ENCODE measurements at regions not wholly inside any gene's neighbourhood (a gene's known extent, or its start where the extent isn't known, plus 50 kb on each side); places are given as distances from the start of the nearest gene placed in this dataset.

DNA sequence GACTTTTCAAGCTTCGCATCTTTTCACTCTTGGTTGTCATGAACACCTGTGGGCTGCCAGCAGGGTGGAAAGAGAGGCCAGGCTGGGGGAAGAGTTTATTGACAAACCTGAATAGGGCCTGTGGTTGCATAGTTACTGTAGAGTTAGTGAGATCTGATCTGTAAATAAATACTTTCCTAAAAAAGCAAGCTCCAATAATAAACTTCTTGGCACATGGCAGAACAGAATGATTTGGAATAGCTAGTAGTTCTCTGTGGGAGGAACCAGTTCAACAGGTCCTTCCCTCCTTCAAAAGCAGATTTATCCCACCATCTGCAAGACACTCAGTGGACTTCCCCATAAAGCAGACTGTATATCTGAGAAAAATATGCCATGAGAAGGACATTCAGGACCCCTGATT, 445.0 kb downstream of the HACE1 start:
- no peak for DNase-seq (ENCODE audit: extremely low spot score)
- ChIA-PET POLR2A (no interaction called here), CTCF (no interaction called here)
- no peak for TF ChIP-seq TARDBP (IDR thresholded peaks at IDR 0.05)
- TF ChIP-seq ZNF384 (IDR thresholded peaks at IDR 0.05), result no peak
- TF ChIP-seq SP1 (IDR thresholded peaks at IDR 0.05), result no peak
- TF ChIP-seq LEF1 (IDR thresholded peaks at IDR 0.05; ENCODE audit: borderline replicate concordance), result no peak
- no peak for TF ChIP-seq FOXA1 (IDR thresholded peaks at IDR 0.05)
- TF ChIP-seq SUZ12 (IDR thresholded peaks at IDR 0.05), result no peak
- TF ChIP-seq ARNT (IDR thresholded peaks at IDR 0.05), result no peak
- TF ChIP-seq NFRKB (IDR thresholded peaks at IDR 0.05), result no peak
- TF ChIP-seq PKNOX1 (IDR thresholded peaks at IDR 0.05), result no peak
- TF ChIP-seq L3MBTL2 (conservative IDR thresholded peaks at IDR 0.05), result no peak
- no peak for TF ChIP-seq HDGF (IDR thresholded peaks at IDR 0.05; ENCODE audit: borderline replicate concordance)
- no peak for TF ChIP-seq CTBP1 (IDR thresholded peaks at IDR 0.05; ENCODE audit: borderline replicate concordance)

- TF ChIP-seq NFRKB (IDR thresholded peaks at IDR 0.05), result no peak
- no peak for TF ChIP-seq FOXM1 (IDR thresholded peaks at IDR 0.05; ENCODE audit: borderline replicate concordance)
- no peak for TF ChIP-seq BHLHE40 (IDR thresholded peaks at IDR 0.05; ENCODE audit: borderline replicate concordance)
- TF ChIP-seq LEF1 (IDR thresholded peaks at IDR 0.05; ENCODE audit: borderline replicate concordance), result no peak
- no peak for TF ChIP-seq SUZ12 (IDR thresholded peaks at IDR 0.05)
- TF ChIP-seq ARNT (IDR thresholded peaks at IDR 0.05), result no peak
- TF ChIP-seq FOXK2 (IDR thresholded peaks at IDR 0.05), result no peak
- TF ChIP-seq L3MBTL2 (conservative IDR thresholded peaks at IDR 0.05), result no peak
- TF ChIP-seq FOXA1 (IDR thresholded peaks at IDR 0.05), result no peak
- CTCF ChIA-PET, result no interaction called here
- POLR2A ChIA-PET, result no interaction called here
- DNase-seq (ENCODE audit: extremely low spot score), result no peak
Measured at GRCh38 chr6:104413767-104414166, 446.0 kb downstream of the HACE1 start.

- DNase-seq (ENCODE audit: extremely low spot score), result no peak
- TF ChIP-seq NFRKB (IDR thresholded peaks at IDR 0.05) (no peak), CTBP1 (IDR thresholded peaks at IDR 0.05; ENCODE audit: borderline replicate concordance) (no peak)
- ChIA-PET POLR2A (no interaction called here), CTCF (no interaction called here)
Measured at GRCh38 chr6:104411302-104411701, 448.4 kb downstream of the HACE1 start.

DNA sequence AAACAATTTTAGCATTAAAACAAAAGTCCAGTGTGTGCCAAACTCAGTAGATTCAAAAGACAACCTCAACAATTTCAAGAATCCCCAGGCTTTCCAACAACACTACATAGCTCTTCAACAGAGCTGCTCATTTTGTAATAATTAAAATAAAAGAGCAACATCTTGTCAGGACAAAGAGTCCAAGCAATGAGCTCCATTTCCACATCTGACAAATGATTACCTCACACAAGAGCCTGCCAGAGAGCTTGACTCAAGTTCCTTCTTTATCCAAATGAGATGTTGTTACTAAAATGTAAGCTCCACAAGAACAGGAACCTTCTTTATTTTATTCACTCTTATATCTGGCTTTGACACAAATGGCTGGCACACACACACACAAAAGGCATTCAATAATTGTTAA, 449.8 kb downstream of the HACE1 start:
- DNase-seq (ENCODE audit: extremely low spot score), result no peak
- ChIA-PET CTCF (no interaction called here), POLR2A (no interaction called here)
- TF ChIP-seq SP1 (IDR thresholded peaks at IDR 0.05), result no peak
- TF ChIP-seq ELF4 (IDR thresholded peaks at IDR 0.05), result no peak
- no peak for TF ChIP-seq LEF1 (IDR thresholded peaks at IDR 0.05; ENCODE audit: borderline replicate concordance)
- TF ChIP-seq SUZ12 (IDR thresholded peaks at IDR 0.05), result no peak
- no peak for TF ChIP-seq CTBP1 (IDR thresholded peaks at IDR 0.05; ENCODE audit: borderline replicate concordance)
- TF ChIP-seq FOXK2 (IDR thresholded peaks at IDR 0.05), result no peak
- no peak for TF ChIP-seq TARDBP (IDR thresholded peaks at IDR 0.05)
- no peak for TF ChIP-seq NFRKB (IDR thresholded peaks at IDR 0.05)
- TF ChIP-seq PKNOX1 (IDR thresholded peaks at IDR 0.05), result no peak
- no peak for TF ChIP-seq BHLHE40 (IDR thresholded peaks at IDR 0.05; ENCODE audit: borderline replicate concordance)
- TF ChIP-seq FOXA1 (IDR thresholded peaks at IDR 0.05), result no peak
- TF ChIP-seq ZNF384 (IDR thresholded peaks at IDR 0.05), result no peak
- no peak for TF ChIP-seq HDGF (IDR thresholded peaks at IDR 0.05; ENCODE audit: borderline replicate concordance)
- no peak for TF ChIP-seq ARNT (IDR thresholded peaks at IDR 0.05)
- TF ChIP-seq FOXM1 (IDR thresholded peaks at IDR 0.05; ENCODE audit: borderline replicate concordance), result no peak
- TF ChIP-seq L3MBTL2 (conservative IDR thresholded peaks at IDR 0.05), result no peak

- POLR2A ChIA-PET, result no interaction called here
- TF ChIP-seq SUZ12 (IDR thresholded peaks at IDR 0.05) (no peak), FOXM1 (IDR thresholded peaks at IDR 0.05; ENCODE audit: borderline replicate concordance) (no peak), PKNOX1 (IDR thresholded peaks at IDR 0.05) (no peak), SP1 (IDR thresholded peaks at IDR 0.05) (no peak), ARNT (IDR thresholded peaks at IDR 0.05) (no peak), LEF1 (IDR thresholded peaks at IDR 0.05; ENCODE audit: borderline replicate concordance) (no peak), CTBP1 (IDR thresholded peaks at IDR 0.05; ENCODE audit: borderline replicate concordance) (no peak), NFRKB (IDR thresholded peaks at IDR 0.05) (no peak), FOXK2 (IDR thresholded peaks at IDR 0.05) (no peak), FOXA1 (IDR thresholded peaks at IDR 0.05) (no peak), ELF4 (IDR thresholded peaks at IDR 0.05) (no peak), HDGF (IDR thresholded peaks at IDR 0.05; ENCODE audit: borderline replicate concordance) (no peak)
- no peak for DNase-seq (ENCODE audit: extremely low spot score)
- CTCF ChIA-PET, result no interaction called here
Measured at GRCh38 chr6:104407957-104408356, 451.8 kb downstream of the HACE1 start.

- POLR2A ChIA-PET, result no interaction called here
- TF ChIP-seq FOXM1 (IDR thresholded peaks at IDR 0.05; ENCODE audit: borderline replicate concordance) (no peak), PKNOX1 (IDR thresholded peaks at IDR 0.05) (no peak), ARNT (IDR thresholded peaks at IDR 0.05) (no peak), L3MBTL2 (conservative IDR thresholded peaks at IDR 0.05) (no peak)
- no peak for DNase-seq (ENCODE audit: extremely low spot score)
- CTCF ChIA-PET, result interaction anchor here (0.7 kb wide), 1 partner anchor 607 kb away, joined by 4 read pairs; no protein-coding TSS in a partner anchor
Measured at GRCh38 chr6:104404377-104404776, 455.3 kb downstream of the HACE1 start.
